ENCODE measurements at regions not wholly inside any gene's neighbourhood (a gene's known extent, or its start where the extent isn't known, plus 50 kb on each side); places are given as distances from the start of the nearest gene placed in this dataset.
A peak's percentile ranks its signal among the peaks of the same experiment; 100 is the strongest.

- H3K9me3 ChIP-seq: no peaks in the 10 kb centered on the region
- no peak overlapping the region for H3K4me3 ChIP-seq
- no peak for DNase-seq
- no peak overlapping the region for H3K27ac ChIP-seq
- intact Hi-C loops (cut with DNase I; ENCODE audit: low total_unique reads): no loop called here
- H3K4me1 ChIP-seq: no peaks in the 10 kb centered on the region
- WGBS, 2 donors: 39 to 54% methylated on average over 7 of the region's 7 CpGs
- TF ChIP-seq, protein P1, sequence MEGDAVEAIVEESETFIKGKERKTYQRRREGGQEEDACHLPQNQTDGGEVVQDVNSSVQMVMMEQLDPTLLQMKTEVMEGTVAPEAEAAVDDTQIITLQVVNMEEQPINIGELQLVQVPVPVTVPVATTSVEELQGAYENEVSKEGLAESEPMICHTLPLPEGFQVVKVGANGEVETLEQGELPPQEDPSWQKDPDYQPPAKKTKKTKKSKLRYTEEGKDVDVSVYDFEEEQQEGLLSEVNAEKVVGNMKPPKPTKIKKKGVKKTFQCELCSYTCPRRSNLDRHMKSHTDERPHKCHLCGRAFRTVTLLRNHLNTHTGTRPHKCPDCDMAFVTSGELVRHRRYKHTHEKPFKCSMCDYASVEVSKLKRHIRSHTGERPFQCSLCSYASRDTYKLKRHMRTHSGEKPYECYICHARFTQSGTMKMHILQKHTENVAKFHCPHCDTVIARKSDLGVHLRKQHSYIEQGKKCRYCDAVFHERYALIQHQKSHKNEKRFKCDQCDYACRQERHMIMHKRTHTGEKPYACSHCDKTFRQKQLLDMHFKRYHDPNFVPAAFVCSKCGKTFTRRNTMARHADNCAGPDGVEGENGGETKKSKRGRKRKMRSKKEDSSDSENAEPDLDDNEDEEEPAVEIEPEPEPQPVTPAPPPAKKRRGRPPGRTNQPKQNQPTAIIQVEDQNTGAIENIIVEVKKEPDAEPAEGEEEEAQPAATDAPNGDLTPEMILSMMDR (IDR thresholded peaks at IDR 0.05): no peak
- TF ChIP-seq POLR2A (IDR thresholded peaks at IDR 0.05): no peak
- no peaks in the 10 kb centered on the region for H3K27me3 ChIP-seq
- no peaks in the 10 kb centered on the region for H3K36me3 ChIP-seq (ENCODE audit: low read depth, missing control alignments)
Observed at GRCh38 chr7:35505066-35505465, 189.9 kb downstream of the HERPUD2 start.

GRCh38 chr7:35504365-35504764 is 190.6 kb downstream of the HERPUD2 start:
- Histone ChIP-seq H3K36me3 (ENCODE audit: low read depth, missing control alignments) (no peaks in the 10 kb centered on the region), H3K27ac (no peak overlapping the region), H3K27me3 (no peaks in the 10 kb centered on the region), H3K4me1 (no peaks in the 10 kb centered on the region), H3K4me3 (no peak overlapping the region), H3K9me3 (no peaks in the 10 kb centered on the region)
- intact Hi-C loops (cut with DNase I; ENCODE audit: low total_unique reads): no loop called here
- TF ChIP-seq POLR2A (IDR thresholded peaks at IDR 0.05): no peak
- TF ChIP-seq, protein P1 (IDR thresholded peaks at IDR 0.05): no peak
- WGBS, 2 donors: 80 to 83% methylated on average over 4 to 5 of the region's 5 CpGs
- peak; percentile 57 for DNase-seq

DNA sequence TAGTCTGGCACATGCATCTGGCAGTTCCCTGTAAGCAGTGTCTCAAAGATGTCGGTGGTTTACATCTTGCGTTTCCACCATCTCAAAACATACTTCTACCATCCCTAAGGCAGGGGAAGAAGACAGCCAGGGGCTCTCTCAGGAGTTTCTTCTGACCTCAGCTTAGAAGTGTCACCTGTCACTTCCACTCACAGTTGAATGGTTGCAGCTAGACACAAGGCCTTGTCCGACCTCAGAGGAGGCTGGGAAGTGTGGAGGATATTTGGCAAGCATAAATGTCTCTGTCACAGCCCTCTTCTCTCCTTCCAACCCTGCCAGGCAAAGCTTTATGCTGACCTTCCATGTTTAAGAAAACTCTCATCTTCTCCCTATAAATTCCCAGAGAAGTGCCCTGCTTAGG is 193.3 kb downstream of the HERPUD2 start:
- H3K36me3 ChIP-seq (ENCODE audit: low read depth, missing control alignments): no peaks in the 10 kb centered on the region
- 88 to 89% methylated on average over 3 of the region's 3 CpGs for WGBS, 2 donors
- no peaks in the 10 kb centered on the region for H3K9me3 ChIP-seq
- DNase-seq: no peak
- no peak overlapping the region for H3K4me3 ChIP-seq
- intact Hi-C loops (cut with DNase I; ENCODE audit: low total_unique reads): no loop called here
- H3K4me1 ChIP-seq: no peaks in the 10 kb centered on the region
- no peaks in the 10 kb centered on the region for H3K27me3 ChIP-seq
- TF ChIP-seq, protein P1 (IDR thresholded peaks at IDR 0.05): no peak
- no peak for TF ChIP-seq POLR2A (IDR thresholded peaks at IDR 0.05)
- H3K27ac ChIP-seq: no peak overlapping the region

DNA sequence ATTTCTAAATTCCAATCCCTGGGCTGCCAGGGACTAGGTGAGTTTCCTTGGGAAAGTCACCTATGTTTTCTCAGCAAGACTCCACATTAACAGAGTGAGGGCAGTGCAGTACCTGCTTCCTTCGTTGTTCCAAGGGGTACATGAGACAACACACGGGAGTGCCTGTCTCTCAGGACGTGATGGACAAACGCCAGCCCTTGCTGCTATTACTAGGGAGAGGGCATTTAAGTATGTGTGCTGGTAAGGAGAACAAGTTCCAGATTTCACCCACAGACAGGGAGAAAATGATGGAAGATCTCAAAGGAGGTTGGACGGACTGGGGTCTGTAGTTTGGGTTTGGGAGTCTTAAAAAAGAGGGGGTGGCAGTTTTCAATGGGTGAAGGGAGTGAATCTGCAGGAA is 195.7 kb downstream of the HERPUD2 start:
- no peaks in the 10 kb centered on the region for H3K4me1 ChIP-seq
- H3K27ac ChIP-seq: no peak overlapping the region
- no peaks in the 10 kb centered on the region for H3K27me3 ChIP-seq
- H3K36me3 ChIP-seq (ENCODE audit: low read depth, missing control alignments): no peaks in the 10 kb centered on the region
- TF ChIP-seq POLR2A (IDR thresholded peaks at IDR 0.05): no peak
- TF ChIP-seq, protein P1 (IDR thresholded peaks at IDR 0.05): no peak
- H3K9me3 ChIP-seq: no peaks in the 10 kb centered on the region
- no peak overlapping the region for H3K4me3 ChIP-seq
- DNase-seq: no peak
- 82 to 85% methylated on average over 5 of the region's 5 CpGs for WGBS, 2 donors
- intact Hi-C loops (cut with DNase I; ENCODE audit: low total_unique reads): no loop called here

GRCh38 chr7:35498416-35498815 is 196.5 kb downstream of the HERPUD2 start:
- intact Hi-C loops (cut with DNase I; ENCODE audit: low total_unique reads): no loop called here
- no peak for DNase-seq

More at GRCh38 chr7:35498416-35498815, 196.5 kb downstream of the HERPUD2 start:
- 83% methylated on average over 6 of the region's 6 CpGs for WGBS, 2 donors
- no peak overlapping the region for H3K4me3 ChIP-seq
- H3K9me3 ChIP-seq: no peaks in the 10 kb centered on the region
- TF ChIP-seq, protein P1 (IDR thresholded peaks at IDR 0.05): no peak
- TF ChIP-seq POLR2A (IDR thresholded peaks at IDR 0.05): no peak
- H3K36me3 ChIP-seq (ENCODE audit: low read depth, missing control alignments): no peaks in the 10 kb centered on the region
- no peaks in the 10 kb centered on the region for H3K4me1 ChIP-seq
- H3K27ac ChIP-seq: no peak overlapping the region
- H3K27me3 ChIP-seq: no peaks in the 10 kb centered on the region
